ENCODE measurements at regions not wholly inside any gene's neighbourhood (a gene's known extent, or its start where the extent isn't known, plus 50 kb on each side); places are given as distances from the start of the nearest gene placed in this dataset.

- TF ChIP-seq ZNF142 (CRISPR knock-in tag; IDR thresholded peaks at IDR 0.05) (no peak), POLR2G (IDR thresholded peaks at IDR 0.05; ENCODE audit: low read depth, low read length) (no peak), TOPORS (CRISPR knock-in tag; IDR thresholded peaks at IDR 0.05) (no peak), PRMT3 (CRISPR knock-in tag; IDR thresholded peaks at IDR 0.05; ENCODE audit: borderline replicate concordance, low read depth) (no peak), PREB (CRISPR knock-in tag; IDR thresholded peaks at IDR 0.05) (no peak)
Measured at GRCh38 chrX:40237731-40238178, 140.0 kb upstream of the BCOR start (continued).

GRCh38 chrX:40230646-40231045 is 132.9 kb upstream of the BCOR start:
- DNase-seq (ENCODE audit: low spot score) (no peak), ATAC-seq (no peak), FAIRE-seq (no peak)
- Histone ChIP-seq H3K27ac (ENCODE audit: extremely low read length, insufficient read depth, low read length) (no peak overlapping the region), H3K27me3 (ENCODE audit: control insufficient read depth in 1 of 2, insufficient read depth in 2 of 2, low read length in 2 of 2) (no peaks in the 10 kb centered on the region), H3K79me2 (ENCODE audit: insufficient read depth, low read length) (no peaks in the 10 kb centered on the region), H3K36me3 (replicated peaks in 1 of 2; ENCODE audit: control insufficient read depth in 1 of 2, insufficient read depth in 2 of 2, low read length in 2 of 2) (no peaks in the 10 kb centered on the region), H2AFZ (ENCODE audit: low read length) (no peak overlapping the region), H3K4me1 (ENCODE audit: insufficient read depth, low read length) (no peaks in the 10 kb centered on the region), H4K20me1 (ENCODE audit: insufficient read depth, low read length) (no peaks in the 10 kb centered on the region), H3K4me3 (replicated peaks in 1 of 3; ENCODE audit: insufficient read depth in 1 of 3, low read depth in 2 of 3, low read length in 3 of 3) (no peak overlapping the region), H3K9me3 (ENCODE audit: low read length) (no peaks in the 10 kb centered on the region), H3K4me2 (ENCODE audit: low read depth, low read length) (no peak overlapping the region), H3K9ac (ENCODE audit: insufficient read depth, low read depth, low read length) (no peak overlapping the region)
- intact Hi-C loops (cut with micrococcal nuclease; ENCODE audit: unreplicated experiment) (no loop called here), in situ Hi-C loops (cut with HindIII; ENCODE audit: extremely low pct_ligation_motif_present, low pct_unique_long_range_greater_than_20kb) (no loop called here)
- POLR2A ChIA-PET, result no interaction called here
- 52% methylated on average over 2 of the region's 2 CpGs for WGBS (ENCODE audit: low lambda C conversion rate)
- CTCF ChIA-PET (ENCODE audit: low intra/inter-chr PET ratio, low total read pairs), result no interaction called here
- BruUV-seq (replicated peaks), result no TSS peak
- TF ChIP-seq PHF5A (CRISPR knock-in tag; IDR thresholded peaks at IDR 0.05; ENCODE audit: low read depth, unreplicated experiment) (no peak), ZSCAN21 (CRISPR knock-in tag; IDR thresholded peaks at IDR 0.05; ENCODE audit: borderline replicate concordance) (no peak), ZNF281 (CRISPR knock-in tag; IDR thresholded peaks at IDR 0.05; ENCODE audit: borderline replicate concordance) (no peak), ZNF282 (IDR thresholded peaks at IDR 0.05; ENCODE audit: partially characterized antibody) (no peak), ZNF30 (CRISPR knock-in tag; IDR thresholded peaks at IDR 0.05) (no peak)

All from HepG2 (cell line).